HCEC 1CT (cell line): ENCODE measurements at regions not wholly inside any gene's neighbourhood (a gene's known extent, or its start where the extent isn't known, plus 50 kb on each side); places are given as distances from the start of the nearest gene placed in this dataset.
A peak's percentile ranks its signal among the peaks of the same experiment; 100 is the strongest.

Source experiments
- DNase-seq: peaks from one replicate; pipeline ENCODE4 v3.0.0-alpha.2; 2017

GRCh38 chr7:13822678-13823077, 166.8 kb downstream of the ETV1 start:
- no peak for DNase-seq

- DNase-seq: peak; percentile 46
Observed at GRCh38 chr7:13826752-13827151, 162.7 kb downstream of the ETV1 start.

- no peak for DNase-seq
Observed at GRCh38 chr7:13827716-13828115, 161.8 kb downstream of the ETV1 start.

GRCh38 chr7:13829231-13829630, 160.2 kb downstream of the ETV1 start:
- DNase-seq: peak; percentile 75

- peak; percentile 83 for DNase-seq
Observed at GRCh38 chr7:13829914-13830900, 159.3 kb downstream of the ETV1 start.

- DNase-seq: peak; percentile 37
Observed at GRCh38 chr7:13832346-13832745, 157.1 kb downstream of the ETV1 start.

- no peak for DNase-seq
Observed at GRCh38 chr7:13834328-13834761, 155.1 kb downstream of the ETV1 start.

- DNase-seq: no peak
Observed at GRCh38 chr7:13835442-13835841, 154.0 kb downstream of the ETV1 start.

- no peak for DNase-seq
Observed at GRCh38 chr7:13839063-13839462, 150.4 kb downstream of the ETV1 start.
